Naive B cell (primary cell): ENCODE measurements at regions not wholly inside any gene's neighbourhood (a gene's known extent, or its start where the extent isn't known, plus 50 kb on each side); places are given as distances from the start of the nearest gene placed in this dataset.

ENCODE experiments used
- ATAC-seq, 2 donors: fragments of 150-1000 bp; cut with Tn5 transposase; 2 replicates each; pipeline ENCODE4 v1.10.0; 2021; ENCODE audit warnings: low read depth in 2 of 2, mild to moderate bottlenecking in 2 of 2, moderate library complexity in 2 of 2
- DNase-seq: peaks from one replicate; pipeline ENCODE4 v3.0.0; 2022
- H3K27ac Mint-ChIP-seq, 6 donors: one replicate each; pipeline ENCODE4 v1.8.0; 2020 to 2022; ENCODE audit warnings: mild to moderate bottlenecking in 6 of 6, mixed read lengths in 6 of 6, moderate library complexity in 5 of 6, inconsistent platforms in 2 of 6
- H3K27me3 Mint-ChIP-seq, 3 donors: one replicate each; pipeline ENCODE4 v1.8.0; 2021 to 2022; ENCODE audit warnings: mixed read lengths in 3 of 3, mild to moderate bottlenecking in 1 of 3
- H3K36me3 Mint-ChIP-seq, 2 donors: one replicate each; pipeline ENCODE4 v1.8.0; 2020 to 2022; ENCODE audit warnings: mixed read lengths in 2 of 2, inconsistent platforms in 1 of 2, mild to moderate bottlenecking in 1 of 2
- H3K4me1 Mint-ChIP-seq, 3 donors: one replicate each; pipeline ENCODE4 v1.8.0; 2020 to 2022; ENCODE audit warnings: mixed read lengths in 3 of 3, inconsistent platforms in 1 of 3, mild to moderate bottlenecking in 1 of 3, moderate library complexity in 1 of 3
- H3K4me3 Mint-ChIP-seq, 8 donors: one replicate each; pipeline ENCODE4 v1.8.0; 2020 to 2022; ENCODE audit warnings: mild to moderate bottlenecking in 8 of 8, mixed read lengths in 8 of 8, moderate library complexity in 8 of 8, inconsistent platforms in 2 of 8
- H3K9me3 Mint-ChIP-seq, 7 donors: one replicate each; pipeline ENCODE4 v1.8.0; 2020 to 2022; ENCODE audit warnings: mixed read lengths in 7 of 7, mild to moderate bottlenecking in 5 of 7, inconsistent platforms in 2 of 7, moderate library complexity in 1 of 7

DNA sequence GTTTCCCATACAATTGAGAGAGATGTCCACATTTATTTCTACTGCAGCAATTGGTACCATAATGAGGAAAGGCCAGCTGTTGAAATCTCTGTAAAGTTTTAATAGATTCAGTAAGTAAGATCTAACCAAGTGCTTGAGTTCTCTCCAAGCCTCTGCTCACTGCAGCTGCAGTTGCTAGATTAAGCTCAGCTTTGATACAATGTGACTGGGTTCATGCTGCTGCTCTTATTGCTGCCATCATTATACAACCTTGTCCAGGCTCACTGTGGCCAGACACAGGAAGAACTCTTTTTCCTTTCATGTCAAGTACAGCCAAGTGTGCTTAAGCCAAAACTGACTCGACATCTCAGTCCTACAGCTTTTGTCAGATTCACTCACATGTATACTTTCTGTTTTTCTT is 423.5 kb downstream of the GJA1 start:
- Mint-ChIP-seq H3K27me3 (peaks cover 0 to 2% (median 0%) of the 10 kb centered on the region in 3 donors), H3K36me3 (no peaks in the 10 kb centered on the region), H3K4me3 (no peak overlapping the region), H3K27ac (no peak overlapping the region), H3K9me3 (peaks cover 0 to 7% (median 3%) of the 10 kb centered on the region in 7 donors), H3K4me1 (no peaks in the 10 kb centered on the region)
- ATAC-seq (no peak), DNase-seq (no peak)

GRCh38 chr6:121865811-121866210 is 430.4 kb downstream of the GJA1 start:
- Mint-ChIP-seq H3K4me1 (no peaks in the 10 kb centered on the region), H3K27ac (no peak overlapping the region), H3K9me3 (peaks cover 0 to 10% (median 3%) of the 10 kb centered on the region in 7 donors), H3K4me3 (no peak overlapping the region), H3K36me3 (no peaks in the 10 kb centered on the region), H3K27me3 (no peaks in the 10 kb centered on the region)
- DNase-seq (no peak), ATAC-seq (no peak)

- peaks cover 0 to 8% (median 0%) of the 10 kb centered on the region in 7 donors for H3K9me3 Mint-ChIP-seq
- H3K4me1 Mint-ChIP-seq, result no peaks in the 10 kb centered on the region
- ATAC-seq, result no peak
- H3K4me3 Mint-ChIP-seq, result no peak overlapping the region
- H3K27ac Mint-ChIP-seq, result no peak overlapping the region
- DNase-seq, result no peak
- H3K27me3 Mint-ChIP-seq, result no peaks in the 10 kb centered on the region
- H3K36me3 Mint-ChIP-seq, result no peaks in the 10 kb centered on the region
Measured at GRCh38 chr6:121867095-121867494, 431.6 kb downstream of the GJA1 start.

DNA sequence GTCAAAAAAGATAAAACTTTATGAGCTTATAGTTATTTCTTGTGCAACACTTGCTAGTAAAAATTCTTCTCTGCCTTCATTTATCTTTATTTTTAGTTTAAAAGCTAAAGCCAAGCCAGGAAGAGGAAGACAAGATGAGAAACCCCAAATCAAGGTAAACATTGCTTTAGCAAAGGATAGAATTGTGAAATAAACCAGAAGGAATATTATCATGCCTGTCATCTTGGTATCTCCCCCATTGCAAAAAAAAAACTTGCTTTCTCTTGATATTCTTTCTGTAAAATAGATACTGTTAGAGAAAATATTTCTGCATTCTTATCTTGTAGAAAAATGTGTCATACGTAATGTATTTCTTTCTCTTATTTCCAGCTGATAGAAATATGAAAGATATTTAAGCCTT is 432.8 kb downstream of the GJA1 start:
- H3K4me3 Mint-ChIP-seq, result no peak overlapping the region
- no peak overlapping the region for H3K27ac Mint-ChIP-seq
- ATAC-seq (no peak), DNase-seq (no peak)
- H3K4me1 Mint-ChIP-seq, result no peaks in the 10 kb centered on the region
- H3K36me3 Mint-ChIP-seq, result no peaks in the 10 kb centered on the region
- no peaks in the 10 kb centered on the region for H3K27me3 Mint-ChIP-seq
- peaks cover 0 to 12% (median 0%) of the 10 kb centered on the region in 7 donors for H3K9me3 Mint-ChIP-seq

DNA sequence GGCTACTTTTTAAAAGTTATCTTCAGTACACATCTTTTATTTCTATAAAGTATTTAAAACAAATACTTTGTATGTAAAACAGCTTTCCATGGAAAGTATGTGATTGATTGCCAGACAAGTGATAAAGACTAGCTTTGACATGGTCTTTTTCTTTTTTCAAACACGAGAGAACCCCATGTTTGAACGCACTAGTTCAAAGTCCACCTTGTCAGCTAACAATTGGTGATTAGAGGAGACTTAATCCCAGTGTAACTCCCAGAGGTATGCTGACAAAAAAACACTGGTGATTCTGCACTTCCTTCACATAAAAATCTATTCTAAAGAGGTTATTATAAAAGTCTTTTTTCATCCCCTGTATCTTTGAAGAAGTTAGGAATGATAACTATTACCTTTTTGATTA is 438.1 kb downstream of the GJA1 start:
- H3K4me3 Mint-ChIP-seq, result no peak overlapping the region
- ATAC-seq, result no peak
- no peaks in the 10 kb centered on the region for H3K27me3 Mint-ChIP-seq
- H3K9me3 Mint-ChIP-seq, result peaks cover 0 to 16% (median 0%) of the 10 kb centered on the region in 7 donors
- H3K4me1 Mint-ChIP-seq, result no peaks in the 10 kb centered on the region
- no peak overlapping the region for H3K27ac Mint-ChIP-seq
- H3K36me3 Mint-ChIP-seq, result no peaks in the 10 kb centered on the region
- DNase-seq, result no peak

- Mint-ChIP-seq H3K36me3 (no peaks in the 10 kb centered on the region), H3K27ac (no peak overlapping the region), H3K4me1 (no peaks in the 10 kb centered on the region), H3K4me3 (no peak overlapping the region), H3K27me3 (no peaks in the 10 kb centered on the region), H3K9me3 (peaks cover 0 to 8% (median 0%) of the 10 kb centered on the region in 7 donors)
- no peak for ATAC-seq
- no peak for DNase-seq
Measured at GRCh38 chr6:121876721-121877120, 441.3 kb downstream of the GJA1 start.

DNA sequence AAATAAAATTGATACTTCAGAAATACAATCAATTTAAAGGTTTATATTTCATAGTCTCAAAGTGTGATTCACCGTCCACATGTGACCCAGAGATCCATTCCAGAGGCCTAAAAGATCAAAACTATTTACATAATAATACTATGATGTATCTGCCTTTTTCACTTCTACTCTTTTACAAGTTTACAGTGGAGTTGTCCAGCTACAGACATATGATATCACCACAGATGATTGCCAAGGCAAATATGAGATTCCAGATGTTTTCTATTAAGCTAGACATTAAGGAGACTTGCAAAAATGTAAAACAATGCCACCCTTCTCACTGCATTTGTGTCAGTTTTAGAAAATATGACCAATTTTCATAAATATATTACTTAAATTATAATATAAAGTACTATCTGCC is 443.7 kb downstream of the GJA1 start:
- Mint-ChIP-seq H3K27ac (no peak overlapping the region), H3K36me3 (no peaks in the 10 kb centered on the region), H3K4me3 (no peak overlapping the region), H3K4me1 (no peaks in the 10 kb centered on the region), H3K27me3 (no peaks in the 10 kb centered on the region), H3K9me3 (peaks cover 0 to 4% (median 0%) of the 10 kb centered on the region in 7 donors)
- DNase-seq, result no peak
- no peak for ATAC-seq

- Mint-ChIP-seq H3K4me1 (no peaks in the 10 kb centered on the region), H3K27me3 (no peaks in the 10 kb centered on the region), H3K36me3 (no peaks in the 10 kb centered on the region), H3K4me3 (no peak overlapping the region), H3K27ac (no peak overlapping the region), H3K9me3 (peaks cover 0 to 4% (median 0%) of the 10 kb centered on the region in 7 donors)
- ATAC-seq, result no peak
- DNase-seq, result no peak
Measured at GRCh38 chr6:121880831-121881230, 445.4 kb downstream of the GJA1 start.

DNA sequence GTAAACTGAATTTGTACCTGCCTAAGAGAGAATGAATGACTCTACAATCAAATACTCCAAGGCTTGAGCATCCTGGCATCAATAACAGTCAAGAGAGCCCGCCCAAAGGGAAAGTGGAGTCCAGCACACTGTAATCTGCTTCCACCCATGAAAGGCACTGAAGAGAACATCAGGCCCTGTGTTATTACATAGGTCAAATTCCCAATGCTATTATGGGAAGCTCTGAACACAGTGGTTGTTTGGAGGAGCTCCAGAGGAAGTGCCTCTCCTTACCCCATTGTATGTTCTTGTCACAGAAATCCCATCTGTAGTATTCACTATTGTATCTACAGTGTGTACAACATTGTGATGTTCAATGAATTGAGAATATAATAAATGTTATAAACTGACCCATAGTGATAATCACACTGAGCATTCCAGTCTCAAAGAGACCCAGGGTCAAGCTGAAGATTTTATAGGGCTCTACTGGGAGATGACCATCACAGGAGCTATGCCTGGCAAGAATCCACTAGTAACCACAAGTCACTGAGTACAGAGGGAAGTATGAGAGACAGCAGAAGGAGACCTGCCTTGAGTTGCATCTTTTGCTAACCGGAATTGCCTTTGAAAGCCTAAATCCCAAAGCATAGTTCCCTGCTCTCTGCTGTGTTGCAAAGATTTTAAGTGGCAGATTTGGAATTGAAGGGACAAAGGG is 446.7 kb downstream of the GJA1 start:
- H3K27ac Mint-ChIP-seq, result no peak overlapping the region
- H3K4me3 Mint-ChIP-seq, result no peak overlapping the region
- ATAC-seq (no peak), DNase-seq (no peak)
- H3K36me3 Mint-ChIP-seq, result no peaks in the 10 kb centered on the region
- no peaks in the 10 kb centered on the region for H3K4me1 Mint-ChIP-seq
- H3K27me3 Mint-ChIP-seq, result no peaks in the 10 kb centered on the region
- peaks cover 0 to 4% (median 0%) of the 10 kb centered on the region in 7 donors for H3K9me3 Mint-ChIP-seq

DNA sequence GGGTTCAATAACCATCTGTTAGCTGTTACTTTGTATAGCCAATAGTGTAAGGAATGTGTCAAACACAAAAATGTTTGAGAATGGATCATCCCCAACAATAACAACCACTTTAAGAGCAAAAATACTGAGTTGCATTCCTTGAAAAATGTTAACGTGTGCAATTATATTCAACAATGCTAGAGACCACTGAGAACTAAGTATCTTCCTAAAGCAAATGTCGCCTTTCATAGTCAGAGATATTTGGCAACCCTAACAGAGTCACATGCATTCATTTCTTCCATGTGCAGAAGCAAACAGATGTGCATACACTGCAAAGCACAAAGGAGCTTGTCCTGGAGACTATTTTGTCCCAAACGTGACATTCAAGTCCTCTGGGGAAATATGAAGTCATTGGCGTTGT is 448.6 kb downstream of the GJA1 start:
- no peak overlapping the region for H3K4me3 Mint-ChIP-seq
- H3K27me3 Mint-ChIP-seq, result no peaks in the 10 kb centered on the region
- no peaks in the 10 kb centered on the region for H3K36me3 Mint-ChIP-seq
- no peak for DNase-seq
- no peak overlapping the region for H3K27ac Mint-ChIP-seq
- H3K9me3 Mint-ChIP-seq, result peaks cover 0 to 3% (median 0%) of the 10 kb centered on the region in 7 donors
- no peaks in the 10 kb centered on the region for H3K4me1 Mint-ChIP-seq
- ATAC-seq, result no peak

DNA sequence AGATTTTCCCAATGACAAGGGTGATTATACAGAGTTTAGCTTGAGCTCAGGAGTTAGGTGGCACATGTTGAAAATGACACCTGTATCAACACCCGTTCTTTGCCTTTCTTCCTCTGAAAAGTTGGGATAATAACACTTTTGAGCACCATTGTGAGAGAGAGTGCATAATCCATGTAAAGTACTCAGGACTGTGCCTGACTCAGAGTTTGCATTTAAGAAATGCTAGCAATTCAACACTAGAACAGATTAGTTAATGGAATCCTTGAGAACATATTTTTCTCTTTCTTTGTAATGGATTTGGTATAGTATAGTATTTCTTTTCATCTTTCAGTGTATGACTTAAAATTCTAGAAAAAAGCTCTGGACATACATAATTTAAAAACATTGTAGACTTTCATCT is 449.2 kb downstream of the GJA1 start:
- no peaks in the 10 kb centered on the region for H3K36me3 Mint-ChIP-seq
- no peak for DNase-seq
- ATAC-seq, result no peak
- H3K27me3 Mint-ChIP-seq, result no peaks in the 10 kb centered on the region
- no peaks in the 10 kb centered on the region for H3K4me1 Mint-ChIP-seq
- no peak overlapping the region for H3K4me3 Mint-ChIP-seq
- H3K9me3 Mint-ChIP-seq, result peaks cover 0 to 3% (median 0%) of the 10 kb centered on the region in 7 donors
- H3K27ac Mint-ChIP-seq, result no peak overlapping the region

DNA sequence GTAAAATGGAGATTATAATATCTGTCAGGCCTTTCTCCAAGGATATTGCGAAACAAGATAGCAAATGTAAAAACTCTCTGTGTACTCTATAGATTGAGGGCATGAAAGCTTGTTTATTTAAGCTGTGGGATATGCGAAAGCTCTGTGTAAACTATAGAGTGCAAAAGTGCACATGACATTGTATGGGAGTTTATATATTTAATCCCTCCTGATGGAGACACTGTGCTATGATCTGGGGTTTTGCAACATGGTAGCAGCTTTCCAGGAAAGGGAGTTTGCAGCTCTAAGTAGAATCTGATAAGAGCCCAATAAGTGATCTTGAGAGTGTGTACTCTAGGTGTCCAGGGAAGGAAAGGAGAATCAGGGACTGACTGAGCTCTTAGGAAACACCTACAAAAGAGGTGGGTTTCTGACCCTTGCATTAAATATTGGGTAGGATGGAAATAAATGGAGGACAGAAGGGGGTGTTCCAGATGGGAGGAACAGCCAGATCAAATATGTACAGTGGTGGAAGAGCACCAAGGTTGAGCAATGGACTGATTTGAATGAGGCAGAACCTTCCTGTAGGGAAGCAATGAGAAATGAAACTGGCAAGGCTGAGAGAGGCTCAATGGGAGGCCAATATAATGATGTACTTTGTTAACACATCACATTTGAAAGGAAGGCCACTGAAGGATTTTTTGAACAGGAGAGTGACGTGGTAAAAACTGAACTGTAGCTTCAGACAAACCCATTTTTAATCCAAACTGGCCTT is 450.1 kb downstream of the GJA1 start:
- no peak overlapping the region for H3K27ac Mint-ChIP-seq
- ATAC-seq (no peak), DNase-seq (no peak)
- H3K36me3 Mint-ChIP-seq, result no peaks in the 10 kb centered on the region
- H3K9me3 Mint-ChIP-seq, result peaks cover 0 to 3% (median 0%) of the 10 kb centered on the region in 7 donors
- no peaks in the 10 kb centered on the region for H3K27me3 Mint-ChIP-seq
- H3K4me3 Mint-ChIP-seq, result no peak overlapping the region
- no peaks in the 10 kb centered on the region for H3K4me1 Mint-ChIP-seq

DNA sequence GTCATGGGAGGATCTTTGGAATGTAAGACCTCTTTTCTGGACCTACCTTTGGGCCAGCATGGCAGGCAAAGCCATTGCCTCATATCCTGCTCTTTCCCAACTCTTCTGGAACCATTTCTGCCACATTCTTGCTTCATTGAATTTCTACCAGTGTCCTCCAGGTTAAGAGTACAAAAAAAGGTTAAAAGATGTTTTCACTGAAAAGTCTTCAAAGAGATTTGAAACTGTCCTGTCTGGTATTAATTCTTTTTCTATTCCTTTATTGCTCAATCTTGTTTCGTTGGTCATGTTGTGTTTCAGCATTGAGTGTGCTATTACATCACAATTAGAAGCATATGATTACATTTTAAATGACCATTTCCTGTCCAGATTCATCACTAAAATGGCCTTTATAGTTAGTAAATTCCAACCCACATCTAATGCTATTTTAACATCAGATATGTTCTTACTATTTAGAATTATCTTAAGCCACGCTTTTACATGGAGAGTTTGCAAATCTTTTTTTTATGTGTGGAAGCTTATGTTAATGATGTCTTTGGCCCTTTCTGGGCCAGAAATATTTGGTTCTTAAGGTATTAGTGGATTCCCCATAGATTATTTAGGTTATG is 450.9 kb downstream of the GJA1 start:
- no peak for ATAC-seq
- Mint-ChIP-seq H3K4me1 (no peaks in the 10 kb centered on the region), H3K36me3 (no peaks in the 10 kb centered on the region), H3K4me3 (no peak overlapping the region), H3K27ac (no peak overlapping the region), H3K9me3 (peaks cover 0 to 3% (median 0%) of the 10 kb centered on the region in 7 donors), H3K27me3 (no peaks in the 10 kb centered on the region)
- no peak for DNase-seq

DNA sequence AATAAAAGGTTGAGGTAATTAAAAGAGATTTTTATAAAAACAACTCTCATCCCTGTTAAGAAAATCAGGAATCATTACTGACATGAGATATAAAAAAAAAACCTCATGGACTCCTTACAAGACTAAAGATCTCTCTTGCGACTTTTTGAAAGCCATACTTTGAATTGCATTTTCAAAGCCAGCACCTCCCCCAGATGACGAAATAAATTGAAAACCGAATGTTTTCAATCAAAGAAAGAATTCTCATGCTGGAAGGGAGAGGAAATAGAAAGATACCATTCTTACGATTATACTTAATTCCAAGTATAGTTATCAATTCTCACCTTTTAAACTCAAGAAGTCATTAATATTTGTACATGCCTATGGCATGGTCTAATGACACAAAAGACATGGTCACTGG is 452.3 kb downstream of the GJA1 start:
- DNase-seq, result no peak
- no peaks in the 10 kb centered on the region for H3K36me3 Mint-ChIP-seq
- no peak overlapping the region for H3K4me3 Mint-ChIP-seq
- peaks cover 0 to 3% (median 0%) of the 10 kb centered on the region in 7 donors for H3K9me3 Mint-ChIP-seq
- no peaks in the 10 kb centered on the region for H3K27me3 Mint-ChIP-seq
- no peak for ATAC-seq
- H3K4me1 Mint-ChIP-seq, result no peaks in the 10 kb centered on the region
- H3K27ac Mint-ChIP-seq, result no peak overlapping the region
